T47D (cell line): ENCODE measurements at regions not wholly inside any gene's neighbourhood (a gene's known extent, or its start where the extent isn't known, plus 50 kb on each side); places are given as distances from the start of the nearest gene placed in this dataset.

Experiments used
- DNase-seq, 2 experiments: peaks; one replicate each; pipeline versions ENCODE4 v3.0.0 to v3.0.0-alpha.2; 2011 to 2012; ENCODE audit warnings: low read depth in 1 of 2, low spot score in 1 of 2
- JUND ChIP-seq: IDR thresholded peaks from 2 replicates; pipeline ENCODE4 v1.6.1; 2012; ENCODE audit warnings: low read depth
- in situ Hi-C: cut with HindIII; loops from 2 replicates; pipeline ENCODE4 v1.10.0; 2016; ENCODE audit warnings: low sequenced_read_pairs, low pct_unique_long_range_greater_than_20kb

- in situ Hi-C loops, result no loop called here
- TF ChIP-seq JUND, result no peak
- no peak for DNase-seq
These were observed 80.7 kb downstream of the OLIG3 start for GRCh38 chr6:137413482-137413881.

- in situ Hi-C loops, result no loop called here
- no peak for TF ChIP-seq JUND
These were observed 81.6 kb downstream of the OLIG3 start for GRCh38 chr6:137412562-137412961.

GRCh38 chr6:137409266-137409777 is 84.9 kb downstream of the OLIG3 start:
- in situ Hi-C loops, result no loop called here
- no peak for TF ChIP-seq JUND
- DNase-seq, result no peak

More at GRCh38 chr6:137412562-137412961, 81.6 kb downstream of the OLIG3 start:
- DNase-seq, result no peak

- no peak for TF ChIP-seq JUND
- in situ Hi-C loops, result no loop called here
- no peak for DNase-seq
These were observed 86.4 kb downstream of the OLIG3 start for GRCh38 chr6:137407816-137408215.

GRCh38 chr6:137405806-137406205 is 88.4 kb downstream of the OLIG3 start:
- no peak for TF ChIP-seq JUND
- no peak for DNase-seq
- in situ Hi-C loops, result no loop called here

GRCh38 chr6:137403855-137404254 is 90.3 kb downstream of the OLIG3 start:
- no peak for DNase-seq
- in situ Hi-C loops, result no loop called here
- TF ChIP-seq JUND, result no peak

GRCh38 chr6:137403443-137403842 is 90.8 kb downstream of the OLIG3 start:
- TF ChIP-seq JUND, result no peak
- DNase-seq, result no peak
- in situ Hi-C loops, result no loop called here

- in situ Hi-C loops, result no loop called here
- no peak for DNase-seq
- TF ChIP-seq JUND, result no peak
These were observed 92.0 kb downstream of the OLIG3 start for GRCh38 chr6:137402143-137402680.

GRCh38 chr6:137401088-137401487 is 93.1 kb downstream of the OLIG3 start:
- DNase-seq, result no peak
- TF ChIP-seq JUND, result no peak
- in situ Hi-C loops, result no loop called here

GRCh38 chr6:137399881-137400443 is 94.2 kb downstream of the OLIG3 start:
- in situ Hi-C loops, result no loop called here
- DNase-seq, result no peak
- TF ChIP-seq JUND, result no peak

GRCh38 chr6:137395316-137395715 is 98.9 kb downstream of the OLIG3 start:
- DNase-seq, result no peak
- in situ Hi-C loops, result no loop called here
- no peak for TF ChIP-seq JUND

- no peak for TF ChIP-seq JUND
- in situ Hi-C loops, result no loop called here
- DNase-seq, result no peak
These were observed 103.0 kb downstream of the OLIG3 start for GRCh38 chr6:137391061-137391814.

- no peak for DNase-seq
- no peak for TF ChIP-seq JUND
- in situ Hi-C loops, result no loop called here
These were observed 103.9 kb downstream of the OLIG3 start for GRCh38 chr6:137390334-137390733.

GRCh38 chr6:137389150-137389704 is 105.0 kb downstream of the OLIG3 start:
- in situ Hi-C loops, result no loop called here
- no peak for TF ChIP-seq JUND
- DNase-seq, result no peak
